ENCODE measurements at regions not wholly inside any gene's neighbourhood (a gene's known extent, or its start where the extent isn't known, plus 50 kb on each side); places are given as distances from the start of the nearest gene placed in this dataset.

- Mint-ChIP-seq H3K4me1 (peaks cover 2 to 6% of the 10 kb centered on the region in 2 experiments; a peak in 3 of 4 replicates), H3K9me3 (0 out of 5 replicates have a peak, but pooled peaks cover 0 to 3% of the 10 kb centered on the region in 2 experiments), H3K36me3 (ENCODE audit: insufficient read depth in 1 of 3, low read depth in 3 of 3) (no peaks in the 10 kb centered on the region; a peak in 1 of 7 replicates), H3K27me3 (ENCODE audit: low read depth) (peaks cover 27% of the 10 kb centered on the region), H3K4me3 (no peak overlapping the region), H3K27ac (no peak overlapping the region)
- H2BK120ac ChIP-seq (ENCODE audit: low read depth, low read length, poor library complexity, severe bottlenecking): no peak overlapping the region
- H3K4ac ChIP-seq (ENCODE audit: low read depth, low read length): no peak overlapping the region
- no peak overlapping the region for H2BK5ac ChIP-seq (ENCODE audit: insufficient read length, low read length)
- no CpG with 5 or more reads among the region's 12 CpGs for WGBS (ENCODE audit: extremely low coverage, insufficient read length, low lambda C conversion rate)
- no peaks in the 10 kb centered on the region for H3K79me2 ChIP-seq (ENCODE audit: insufficient read depth, low read length)
- TF ChIP-seq, protein P1, sequence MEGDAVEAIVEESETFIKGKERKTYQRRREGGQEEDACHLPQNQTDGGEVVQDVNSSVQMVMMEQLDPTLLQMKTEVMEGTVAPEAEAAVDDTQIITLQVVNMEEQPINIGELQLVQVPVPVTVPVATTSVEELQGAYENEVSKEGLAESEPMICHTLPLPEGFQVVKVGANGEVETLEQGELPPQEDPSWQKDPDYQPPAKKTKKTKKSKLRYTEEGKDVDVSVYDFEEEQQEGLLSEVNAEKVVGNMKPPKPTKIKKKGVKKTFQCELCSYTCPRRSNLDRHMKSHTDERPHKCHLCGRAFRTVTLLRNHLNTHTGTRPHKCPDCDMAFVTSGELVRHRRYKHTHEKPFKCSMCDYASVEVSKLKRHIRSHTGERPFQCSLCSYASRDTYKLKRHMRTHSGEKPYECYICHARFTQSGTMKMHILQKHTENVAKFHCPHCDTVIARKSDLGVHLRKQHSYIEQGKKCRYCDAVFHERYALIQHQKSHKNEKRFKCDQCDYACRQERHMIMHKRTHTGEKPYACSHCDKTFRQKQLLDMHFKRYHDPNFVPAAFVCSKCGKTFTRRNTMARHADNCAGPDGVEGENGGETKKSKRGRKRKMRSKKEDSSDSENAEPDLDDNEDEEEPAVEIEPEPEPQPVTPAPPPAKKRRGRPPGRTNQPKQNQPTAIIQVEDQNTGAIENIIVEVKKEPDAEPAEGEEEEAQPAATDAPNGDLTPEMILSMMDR (conservative IDR thresholded peaks at IDR 0.05): no peak
- H3K27me3 ChIP-seq (ENCODE audit: insufficient read depth, low read length): no peaks in the 10 kb centered on the region
- no peaks in the 10 kb centered on the region for H3K4me1 ChIP-seq (ENCODE audit: insufficient read depth, low read length)
- H3K14ac ChIP-seq (ENCODE audit: insufficient read depth, low read length): no peak overlapping the region
- no peak overlapping the region for H3K9ac ChIP-seq (ENCODE audit: extremely low read depth, insufficient read length, low read length)
- H2AFZ ChIP-seq (ENCODE audit: low read length): no peak overlapping the region
- no peak overlapping the region for H2BK12ac ChIP-seq (ENCODE audit: insufficient read length, low read depth, low read length)
- H3K79me1 ChIP-seq (ENCODE audit: insufficient read depth, low read depth, low read length, poor library complexity, severe bottlenecking): no peaks in the 10 kb centered on the region
- no peak overlapping the region for H2BK20ac ChIP-seq (ENCODE audit: low read depth, low read length, poor library complexity, severe bottlenecking)
- no peak overlapping the region for H4K8ac ChIP-seq (replicated peaks; ENCODE audit: insufficient read length, low read depth, low read length)
- no peak overlapping the region for H3T11ph ChIP-seq (ENCODE audit: low read length)
- no peak overlapping the region for H4K5ac ChIP-seq (ENCODE audit: insufficient read length, low read depth, low read length)
- H2AK5ac ChIP-seq (ENCODE audit: insufficient read length, low read length): no peak overlapping the region
- H3K4me2 ChIP-seq (ENCODE audit: insufficient read depth, insufficient read length, low read length): no peak overlapping the region
- H3K18ac ChIP-seq (ENCODE audit: insufficient read length, low read depth, low read length): no peak overlapping the region
- no peak overlapping the region for H3K27ac ChIP-seq (ENCODE audit: insufficient read length, low read depth, low read length)
- no peaks in the 10 kb centered on the region for H3K9me3 ChIP-seq (ENCODE audit: control insufficient read depth, low read depth, low read length)
- H2BK15ac ChIP-seq (ENCODE audit: low read depth, low read length): no peak overlapping the region
- H4K91ac ChIP-seq (ENCODE audit: insufficient read length, low read depth, low read length): no peak overlapping the region
- no peak overlapping the region for H3K23ac ChIP-seq (ENCODE audit: insufficient read length, low read depth, low read length)
- H3K23me2 ChIP-seq (ENCODE audit: insufficient read length, low read depth, low read length, poor library complexity, severe bottlenecking): no peaks in the 10 kb centered on the region
- DNase-seq: no peak
- no peak overlapping the region for H3K56ac ChIP-seq (ENCODE audit: insufficient read length, low read depth, low read length)
- no peaks in the 10 kb centered on the region for H4K20me1 ChIP-seq (ENCODE audit: control insufficient read depth, insufficient read depth, insufficient read length)
Measured at GRCh38 chr17:79361221-79361734, 249.6 kb downstream of the RBFOX3 start.

Data from H9 (cell line).